Omental fat pad (tissue), 3 donors: ENCODE measurements at regions not wholly inside any gene's neighbourhood (a gene's known extent, or its start where the extent isn't known, plus 50 kb on each side); places are given as distances from the start of the nearest gene placed in this dataset.
"Not testable (repeated sequence)": the region's sequence is repeated elsewhere in the genome, so short reads cannot be mapped to it uniquely, and the experiment has no call there.

Source experiments
- ATAC-seq: fragments of 150-250 bp; one replicate; pipeline ENCODE4 v1.9.1; 2016; ENCODE audit warnings: mild to moderate bottlenecking, moderate library complexity; ENCODE audit not compliant: low FRiP score
- DNase-seq: peaks from one replicate; pipeline ENCODE4 v3.0.0-alpha.2; 2019; ENCODE audit warnings: low spot score
- TF ChIP-seq, protein P1 (sequence below), 3 donors: fragments of 450-650 bp; IDR thresholded peaks; one replicate each; pipeline ENCODE4 v1.5.1; 2016 to 2017; ENCODE audit warnings: antibody characterized with exemption in 3 of 3, mild to moderate bottlenecking in 3 of 3, moderate library complexity in 2 of 3

DNA sequence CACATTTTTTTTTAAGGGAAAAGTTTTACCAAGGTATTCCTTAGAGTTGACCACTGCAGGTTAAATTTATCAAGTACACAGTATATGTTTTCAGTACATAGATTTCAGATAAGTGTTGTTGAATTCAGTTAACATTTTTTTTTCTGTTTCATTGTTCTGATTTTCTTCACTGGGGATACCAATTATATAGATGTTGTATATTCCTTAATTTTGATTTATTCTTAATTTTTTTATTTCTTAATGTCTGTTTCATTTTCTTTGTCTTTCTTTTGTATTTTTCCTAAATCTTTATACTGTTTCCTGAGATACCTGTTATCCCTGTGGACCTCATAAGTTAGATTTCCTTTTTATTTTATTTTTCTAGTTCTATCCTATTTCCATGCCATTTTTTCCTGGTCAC lies 234.8 kb downstream of the TTC6 start:
- TF ChIP-seq, protein P1, sequence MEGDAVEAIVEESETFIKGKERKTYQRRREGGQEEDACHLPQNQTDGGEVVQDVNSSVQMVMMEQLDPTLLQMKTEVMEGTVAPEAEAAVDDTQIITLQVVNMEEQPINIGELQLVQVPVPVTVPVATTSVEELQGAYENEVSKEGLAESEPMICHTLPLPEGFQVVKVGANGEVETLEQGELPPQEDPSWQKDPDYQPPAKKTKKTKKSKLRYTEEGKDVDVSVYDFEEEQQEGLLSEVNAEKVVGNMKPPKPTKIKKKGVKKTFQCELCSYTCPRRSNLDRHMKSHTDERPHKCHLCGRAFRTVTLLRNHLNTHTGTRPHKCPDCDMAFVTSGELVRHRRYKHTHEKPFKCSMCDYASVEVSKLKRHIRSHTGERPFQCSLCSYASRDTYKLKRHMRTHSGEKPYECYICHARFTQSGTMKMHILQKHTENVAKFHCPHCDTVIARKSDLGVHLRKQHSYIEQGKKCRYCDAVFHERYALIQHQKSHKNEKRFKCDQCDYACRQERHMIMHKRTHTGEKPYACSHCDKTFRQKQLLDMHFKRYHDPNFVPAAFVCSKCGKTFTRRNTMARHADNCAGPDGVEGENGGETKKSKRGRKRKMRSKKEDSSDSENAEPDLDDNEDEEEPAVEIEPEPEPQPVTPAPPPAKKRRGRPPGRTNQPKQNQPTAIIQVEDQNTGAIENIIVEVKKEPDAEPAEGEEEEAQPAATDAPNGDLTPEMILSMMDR (IDR thresholded peaks at IDR 0.05), result no peak
- no peak for ATAC-seq
- DNase-seq, result no peak

DNA sequence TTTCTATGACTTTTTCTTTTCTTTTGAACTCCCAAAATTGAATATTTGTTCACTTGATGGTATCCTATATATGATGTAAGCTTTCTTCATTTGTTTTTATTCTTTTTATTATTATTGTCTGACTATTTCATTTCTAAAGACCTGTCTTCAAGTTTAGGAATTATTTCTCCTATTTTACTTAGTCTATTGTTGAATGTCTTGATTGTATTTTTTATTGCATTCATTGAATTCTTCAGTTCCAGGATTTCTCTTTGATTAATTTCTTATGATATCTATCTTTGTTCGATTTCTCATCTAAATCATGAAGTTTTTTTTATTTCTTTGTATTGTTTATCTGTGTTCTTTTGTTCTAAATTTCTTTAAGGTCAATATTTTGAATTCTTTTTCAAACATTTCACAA lies 238.8 kb downstream of the TTC6 start:
- TF ChIP-seq, protein P1 (IDR thresholded peaks at IDR 0.05), result no peak
- DNase-seq (no peak), ATAC-seq (no peak)

DNA sequence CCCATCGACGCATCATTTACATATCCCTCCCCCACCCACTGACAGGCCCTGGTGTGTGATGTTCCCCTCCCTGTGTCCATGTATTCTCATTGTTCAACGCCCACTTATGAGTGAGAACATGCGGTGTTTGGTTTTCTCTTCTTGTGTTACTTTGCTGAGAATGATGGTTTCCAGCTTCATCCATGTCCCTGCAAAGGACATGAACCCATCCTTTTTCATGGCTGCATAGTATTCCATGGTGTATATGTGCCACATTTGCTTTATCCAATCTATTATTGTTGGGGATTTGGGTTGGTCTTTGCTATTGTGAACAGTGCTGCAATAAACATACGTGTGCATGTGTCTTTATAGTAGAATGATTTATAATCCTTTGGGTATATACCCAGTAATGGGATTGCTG lies 243.3 kb downstream of the TTC6 start:
- DNase-seq, result not testable (repeated sequence)

DNA sequence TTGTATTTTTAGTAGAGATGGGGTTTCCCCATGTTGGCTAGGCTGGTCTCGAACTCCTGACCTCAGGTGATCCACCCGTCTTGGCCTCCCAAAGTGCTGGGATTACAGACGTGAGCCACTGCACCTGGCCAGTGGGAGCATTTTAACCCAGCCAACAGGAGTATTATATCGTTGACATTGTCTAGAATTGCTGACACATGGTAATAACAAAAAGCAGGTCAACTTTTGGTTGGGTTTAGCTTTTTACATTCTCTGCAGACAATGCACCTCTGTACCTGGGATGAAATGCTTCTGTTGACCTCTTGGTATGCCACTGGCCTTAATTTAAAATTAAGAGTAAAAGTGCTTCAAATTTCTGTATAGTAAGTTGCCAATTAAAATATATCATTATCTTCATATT lies 245.6 kb downstream of the TTC6 start:
- not testable (repeated sequence) for DNase-seq, ATAC-seq

More for the DNA sequence above, 243.3 kb downstream of the TTC6 start:
- not testable (repeated sequence) for ATAC-seq

DNA sequence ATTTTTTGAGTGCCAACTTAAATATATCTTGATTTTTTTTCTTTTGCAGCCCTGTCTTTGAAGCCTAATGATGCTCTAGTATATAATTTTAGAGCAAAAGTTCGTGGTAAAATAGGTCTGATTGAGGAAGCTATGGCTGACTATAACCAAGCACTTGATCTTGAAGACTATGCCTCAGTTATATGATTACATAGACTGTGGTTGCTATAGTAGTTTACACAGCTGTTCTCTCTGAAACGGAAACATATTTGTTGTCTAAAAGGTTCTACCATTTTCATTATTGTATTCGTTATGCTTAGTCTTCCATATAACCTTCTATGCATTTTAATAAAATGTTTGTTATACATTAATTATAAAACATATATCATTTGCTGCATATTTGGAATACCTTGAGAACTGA lies 246.7 kb downstream of the TTC6 start:
- TF ChIP-seq, protein P1 (IDR thresholded peaks at IDR 0.05), result no peak
- DNase-seq, result no peak
- ATAC-seq, result no peak

GRCh38 chr14:37843954-37844607 lies 248.7 kb downstream of the TTC6 start:
- DNase-seq, result no peak
- TF ChIP-seq, protein P1 (IDR thresholded peaks at IDR 0.05), result no peak
- no peak for ATAC-seq

DNA sequence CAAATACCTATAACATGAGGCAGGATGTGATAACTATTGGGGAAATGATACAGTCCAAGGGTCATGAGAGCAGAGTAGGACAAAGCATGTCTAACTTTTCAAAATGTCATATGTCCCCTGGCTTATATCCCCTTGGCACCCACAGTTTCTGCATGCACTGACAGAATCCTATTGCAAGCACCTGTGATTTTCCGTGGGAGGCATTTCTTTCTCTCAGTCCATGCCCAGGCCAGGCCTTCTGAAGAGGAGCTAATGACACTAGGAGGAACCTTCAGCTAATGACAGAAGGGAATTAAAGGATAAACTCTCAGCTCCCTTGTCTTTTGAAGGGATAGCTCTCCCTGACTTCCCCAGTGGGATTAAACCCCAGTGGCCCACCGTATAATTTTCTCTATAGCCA lies 249.2 kb downstream of the TTC6 start:
- no peak for ATAC-seq

DNA sequence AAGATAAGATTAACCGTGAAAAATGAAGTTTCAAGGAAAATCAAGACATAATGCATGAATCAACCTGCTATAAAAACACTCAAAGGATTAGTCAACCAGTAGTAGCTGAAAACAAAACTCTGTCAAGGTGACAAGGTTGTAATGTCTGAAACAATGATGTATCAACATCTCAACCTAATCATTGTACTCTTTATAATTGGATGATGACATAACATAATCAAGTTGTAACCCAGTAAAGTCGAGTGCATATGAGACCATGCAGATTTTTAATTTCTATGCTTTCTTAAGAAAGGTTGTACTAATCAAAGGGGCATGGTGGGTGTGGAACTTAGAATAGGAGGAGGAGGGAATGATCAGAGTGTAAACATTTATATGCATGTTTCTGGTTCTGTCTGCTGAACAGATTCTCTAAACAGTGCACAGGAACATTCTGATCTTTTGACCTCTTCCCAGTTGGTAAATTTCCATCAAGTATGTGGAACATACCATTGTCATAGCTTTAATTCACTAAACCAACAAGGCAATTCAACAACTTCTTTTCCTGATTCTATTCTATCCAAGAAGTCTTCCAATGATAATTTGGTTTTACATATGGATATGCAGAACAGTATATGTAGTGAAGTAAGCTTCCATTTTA lies 253.7 kb downstream of the TTC6 start:
- TF ChIP-seq, protein P1 (IDR thresholded peaks at IDR 0.05), result no peak
- ATAC-seq (no peak), DNase-seq (no peak)

More for the DNA sequence above, 249.2 kb downstream of the TTC6 start:
- TF ChIP-seq, protein P1 (IDR thresholded peaks at IDR 0.05), result no peak
- no peak for DNase-seq
